ENCODE measurements at regions not wholly inside any gene's neighbourhood (a gene's known extent, or its start where the extent isn't known, plus 50 kb on each side); places are given as distances from the start of the nearest gene placed in this dataset.

- TF ChIP-seq, protein P1, sequence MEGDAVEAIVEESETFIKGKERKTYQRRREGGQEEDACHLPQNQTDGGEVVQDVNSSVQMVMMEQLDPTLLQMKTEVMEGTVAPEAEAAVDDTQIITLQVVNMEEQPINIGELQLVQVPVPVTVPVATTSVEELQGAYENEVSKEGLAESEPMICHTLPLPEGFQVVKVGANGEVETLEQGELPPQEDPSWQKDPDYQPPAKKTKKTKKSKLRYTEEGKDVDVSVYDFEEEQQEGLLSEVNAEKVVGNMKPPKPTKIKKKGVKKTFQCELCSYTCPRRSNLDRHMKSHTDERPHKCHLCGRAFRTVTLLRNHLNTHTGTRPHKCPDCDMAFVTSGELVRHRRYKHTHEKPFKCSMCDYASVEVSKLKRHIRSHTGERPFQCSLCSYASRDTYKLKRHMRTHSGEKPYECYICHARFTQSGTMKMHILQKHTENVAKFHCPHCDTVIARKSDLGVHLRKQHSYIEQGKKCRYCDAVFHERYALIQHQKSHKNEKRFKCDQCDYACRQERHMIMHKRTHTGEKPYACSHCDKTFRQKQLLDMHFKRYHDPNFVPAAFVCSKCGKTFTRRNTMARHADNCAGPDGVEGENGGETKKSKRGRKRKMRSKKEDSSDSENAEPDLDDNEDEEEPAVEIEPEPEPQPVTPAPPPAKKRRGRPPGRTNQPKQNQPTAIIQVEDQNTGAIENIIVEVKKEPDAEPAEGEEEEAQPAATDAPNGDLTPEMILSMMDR (conservative IDR thresholded peaks at IDR 0.05; ENCODE audit: low read depth, low read length), result no peak
- no peak for TF ChIP-seq EZH2phosphoT487 (IDR thresholded peaks at IDR 0.05; ENCODE audit: borderline replicate concordance, low read length)
These were observed 111.5 kb upstream of the ANTXRL start for GRCh38 chr10:46175296-46175695.

Measured in PC-3 (cell line).